GM21717 (cell line): ENCODE measurements at regions not wholly inside any gene's neighbourhood (a gene's known extent, or its start where the extent isn't known, plus 50 kb on each side); places are given as distances from the start of the nearest gene placed in this dataset.
A peak's percentile ranks its signal among the peaks of the same experiment; 100 is the strongest.

Experiments used
- ATAC-seq: cut with Tn5 transposase; IDR thresholded peaks from one replicate; pipeline ENCODE4 v1.9.1; 2021; ENCODE audit warnings: mild to moderate bottlenecking, moderate library complexity; ENCODE audit not compliant: unreplicated experiment

DNA sequence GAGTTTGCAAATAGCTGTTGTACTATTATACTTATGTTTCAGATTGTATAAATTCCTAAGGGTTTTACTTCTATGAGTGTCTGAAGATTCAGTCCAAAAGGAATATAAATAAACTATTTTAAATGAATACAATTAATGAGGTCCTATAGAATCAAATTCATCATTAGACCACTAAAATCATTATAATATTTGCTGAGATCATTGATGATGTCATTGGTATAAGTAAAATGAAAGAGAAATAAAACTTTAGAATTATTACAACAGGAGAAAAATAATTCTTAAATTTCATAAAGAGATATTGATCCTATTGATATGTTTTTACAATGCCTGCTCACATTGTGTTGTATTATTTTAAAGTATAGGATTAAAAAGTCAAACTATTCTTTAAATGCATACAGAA, 544.0 kb upstream of the ZWINT start:
- ATAC-seq = no peak

DNA sequence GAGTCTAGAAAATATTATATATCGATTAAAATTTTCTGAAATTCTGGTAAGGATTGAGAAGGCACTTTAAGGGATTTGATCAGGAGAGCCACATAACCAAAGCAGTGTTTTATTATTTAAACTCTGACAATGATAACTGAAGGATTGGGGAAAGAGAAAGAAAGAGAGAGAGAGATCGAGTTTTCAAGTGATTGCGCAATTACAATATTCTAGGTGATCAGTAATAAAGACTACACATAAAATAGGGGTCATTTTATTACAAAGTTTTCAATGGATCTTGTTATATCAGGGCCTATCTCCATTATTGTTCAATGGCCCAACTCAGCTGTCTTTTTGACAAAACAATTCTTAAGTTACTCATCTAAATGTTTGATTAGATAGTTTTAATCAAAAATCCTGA, 541.5 kb upstream of the ZWINT start:
- ATAC-seq = no peak

DNA sequence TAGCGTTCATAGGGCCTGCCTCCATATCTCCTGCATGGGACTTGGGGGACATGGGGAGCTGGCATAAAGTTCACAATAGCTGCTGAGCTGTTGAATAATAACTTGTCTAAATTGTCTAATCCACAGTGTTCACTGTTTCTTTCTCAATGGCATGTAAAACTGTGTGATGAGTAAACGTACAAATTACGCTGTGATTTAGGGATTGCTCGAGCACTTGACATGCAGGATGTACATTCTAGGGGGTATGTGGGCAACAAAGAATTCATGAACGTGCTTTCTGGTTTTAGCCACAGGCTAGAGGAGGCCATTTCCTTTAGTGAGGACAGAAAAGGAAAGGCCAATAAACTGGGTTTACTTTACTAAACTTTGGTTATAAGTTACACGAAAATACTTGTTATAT, 534.2 kb upstream of the ZWINT start:
- no peak for ATAC-seq

DNA sequence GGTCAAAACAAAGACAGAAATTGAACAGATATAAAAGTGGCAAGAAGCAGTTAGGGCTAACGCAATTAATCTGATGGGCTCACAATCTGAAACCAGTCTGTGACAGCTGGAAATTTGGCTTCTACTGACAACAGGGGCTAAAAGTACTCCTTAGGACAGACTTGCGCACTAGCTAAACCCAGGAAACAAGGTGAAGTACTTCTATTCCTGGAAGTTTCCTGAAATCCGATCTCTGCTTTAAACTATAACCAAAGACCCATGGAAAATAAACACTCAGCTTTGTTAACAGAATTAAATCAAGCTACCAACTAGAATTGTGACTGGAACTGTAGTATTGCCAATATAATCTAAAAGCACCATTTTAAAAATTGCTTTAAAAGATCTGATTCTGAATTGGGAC, 520.2 kb upstream of the ZWINT start:
- ATAC-seq = no peak

DNA sequence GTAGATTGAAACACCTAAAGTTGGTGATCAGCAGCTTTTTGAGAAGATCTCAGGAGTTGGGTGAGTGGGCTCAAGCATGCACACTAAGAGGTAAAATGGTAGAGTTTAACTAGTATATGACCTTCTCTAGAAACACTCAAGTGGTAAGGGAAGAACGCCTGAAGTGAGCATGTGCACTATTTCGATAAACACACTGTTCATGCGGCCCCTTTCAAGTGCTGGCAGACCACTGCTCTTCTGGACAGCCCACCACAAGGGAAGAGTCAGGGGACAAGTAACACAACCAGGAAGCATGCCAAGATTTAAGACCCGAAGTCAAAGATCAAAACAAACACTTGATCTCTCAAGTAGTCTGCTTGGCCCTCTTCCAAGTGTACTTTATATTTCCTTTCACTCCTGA, 519.5 kb upstream of the ZWINT start:
- no peak for ATAC-seq

- no peak for ATAC-seq
These were observed 513.9 kb upstream of the ZWINT start for GRCh38 chr10:56874950-56875349.

DNA sequence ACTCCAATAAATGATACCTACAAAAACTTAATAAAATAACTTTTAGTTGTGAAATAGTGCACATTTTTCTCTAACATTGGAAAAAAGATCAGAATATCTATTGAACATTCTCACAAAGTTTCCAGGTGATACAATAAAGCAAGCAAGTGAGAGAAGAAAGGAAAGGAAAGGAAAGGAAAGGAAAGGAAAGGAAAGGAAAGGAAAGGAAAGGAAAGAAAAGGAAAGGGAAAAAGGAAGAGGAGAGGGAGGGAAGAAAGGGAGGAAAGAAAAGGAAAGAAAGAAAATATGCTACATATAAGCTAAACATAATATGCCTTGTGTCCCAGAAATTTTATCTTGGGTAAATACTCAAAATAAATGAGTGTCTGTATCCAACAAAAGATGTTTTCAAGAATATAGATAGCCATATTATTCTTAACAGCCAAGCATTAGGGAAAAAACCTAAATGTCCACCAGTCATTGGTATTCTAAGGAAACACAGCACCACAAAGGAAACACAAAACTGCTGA, 510.2 kb upstream of the ZWINT start:
- ATAC-seq = no peak

- no peak for ATAC-seq
These were observed 506.2 kb upstream of the ZWINT start for GRCh38 chr10:56867236-56867635.

- ATAC-seq = no peak
These were observed 495.5 kb upstream of the ZWINT start for GRCh38 chr10:56856569-56856968.

DNA sequence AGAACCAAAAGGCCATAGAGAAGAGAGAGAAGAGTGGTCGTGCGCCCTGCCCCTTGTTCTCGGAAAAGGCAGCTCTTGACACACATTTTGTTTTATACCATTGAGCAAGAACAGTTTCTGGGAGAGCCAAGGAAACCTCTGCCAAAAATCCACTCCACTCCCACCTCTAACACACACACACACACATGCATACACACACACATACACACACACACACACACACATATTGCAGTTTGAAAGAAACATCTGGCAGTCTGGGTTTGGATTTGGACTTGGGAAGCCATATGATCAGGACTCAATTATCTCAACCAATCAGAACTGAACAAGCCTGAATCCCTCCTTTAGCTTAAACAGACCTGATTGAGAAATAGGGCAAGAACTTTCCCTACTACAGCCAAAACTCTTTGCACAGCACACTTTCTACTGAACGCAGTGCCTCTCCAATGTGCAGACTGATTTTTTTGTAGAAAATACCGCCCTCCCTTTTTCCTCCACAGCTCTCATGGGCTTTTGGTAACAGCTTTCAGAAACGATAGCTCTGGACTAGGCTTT, 484.0 kb upstream of the ZWINT start:
- no peak for ATAC-seq

DNA sequence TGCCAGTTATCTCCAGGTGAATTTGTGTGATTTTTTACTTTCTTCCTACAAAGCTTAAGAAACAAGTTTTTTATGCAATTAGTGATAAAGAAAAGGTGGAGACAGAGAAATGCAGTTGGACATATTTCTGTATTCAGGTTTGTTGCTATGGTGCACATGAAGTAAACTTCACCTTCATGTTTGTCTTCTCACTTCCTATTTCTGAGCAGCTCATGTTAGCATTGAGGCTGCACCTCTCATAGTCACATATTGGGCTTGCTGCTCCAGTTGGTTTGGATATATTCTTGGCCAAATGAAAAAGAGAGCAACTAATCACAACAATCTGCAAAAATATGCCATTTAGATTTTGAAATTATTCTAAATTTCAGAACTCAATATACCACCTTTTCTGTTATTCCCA, 475.6 kb upstream of the ZWINT start:
- ATAC-seq = no peak

- ATAC-seq = no peak
These were observed 470.6 kb upstream of the ZWINT start for GRCh38 chr10:56831681-56832080.

DNA sequence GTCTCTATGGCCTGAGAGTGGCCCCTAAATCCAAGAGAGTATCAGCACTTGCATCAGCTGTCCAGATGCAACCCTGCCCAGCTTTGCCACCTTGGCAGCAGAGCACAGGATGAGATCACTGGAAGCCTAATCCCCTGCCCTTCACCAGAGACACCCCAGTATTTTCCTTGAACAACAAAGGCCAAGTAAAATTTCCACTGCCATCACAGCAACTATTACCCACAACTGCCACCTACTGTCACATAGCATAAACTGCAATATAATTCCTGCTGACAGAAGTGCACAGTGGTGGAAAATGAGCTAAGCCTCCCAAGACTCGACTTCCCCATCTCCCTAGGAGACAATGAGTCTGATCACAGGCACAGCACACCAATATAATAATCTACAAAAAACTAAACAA, 462.8 kb upstream of the ZWINT start:
- peak; percentile 74 for ATAC-seq

- no peak for ATAC-seq
These were observed 444.0 kb upstream of the ZWINT start for GRCh38 chr10:56805022-56805421.

DNA sequence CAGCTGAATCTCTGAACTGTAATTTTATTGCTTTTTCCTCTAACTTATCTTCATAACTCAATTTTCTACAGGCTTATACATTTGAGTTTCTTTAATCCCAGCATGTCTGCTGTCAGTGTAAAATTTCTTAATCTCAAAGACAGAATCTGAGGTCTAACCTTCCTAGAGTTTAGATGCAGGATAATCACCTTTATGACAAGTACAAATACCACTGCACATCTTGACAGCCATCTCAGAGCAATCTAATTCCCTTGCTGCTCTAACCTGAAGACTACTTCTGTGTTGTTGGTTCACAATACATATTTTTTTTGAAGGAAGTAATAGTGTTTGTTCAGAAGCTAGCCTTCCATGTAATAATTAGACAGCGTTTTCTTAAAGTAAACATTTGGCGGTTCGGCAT, 424.2 kb upstream of the ZWINT start:
- ATAC-seq = no peak

DNA sequence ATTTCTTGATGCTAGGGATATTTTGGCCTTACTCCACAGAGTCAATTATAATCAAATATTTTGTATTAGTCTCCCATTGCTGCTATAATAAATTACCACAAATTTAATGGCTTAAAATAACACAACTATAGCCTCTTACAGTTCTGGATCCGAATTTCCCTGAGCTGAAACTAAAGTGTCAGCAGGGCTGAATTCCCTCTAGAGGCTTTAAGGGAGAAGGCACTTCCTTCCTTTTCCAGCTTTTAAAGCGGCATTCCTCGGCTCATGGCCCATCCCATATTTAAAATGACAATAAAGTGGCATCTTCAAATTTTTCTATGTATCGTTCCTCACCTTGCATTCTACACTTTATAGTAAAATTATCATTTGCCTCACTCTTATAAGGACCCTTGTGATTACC, 421.4 kb upstream of the ZWINT start:
- ATAC-seq = no peak

DNA sequence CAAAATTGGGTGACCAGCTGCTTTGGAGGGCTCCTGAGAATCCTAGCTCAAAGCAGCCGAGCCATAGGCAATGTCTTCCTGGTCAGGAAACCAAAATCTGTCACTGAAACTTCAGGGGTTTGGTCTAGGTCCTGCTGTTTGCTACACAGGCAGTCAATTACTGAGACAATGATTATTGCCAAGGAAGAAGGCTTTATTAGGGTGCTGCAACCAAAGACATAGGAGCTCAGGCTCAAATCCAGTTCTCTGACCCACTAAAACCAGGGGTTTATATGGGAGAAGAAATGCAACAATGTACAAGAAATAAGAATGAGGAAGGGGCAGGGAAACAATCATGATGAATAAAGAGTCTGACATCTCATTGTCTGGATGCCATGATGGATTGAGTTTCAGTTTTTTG, 410.3 kb upstream of the ZWINT start:
- ATAC-seq = no peak

- ATAC-seq = no peak
These were observed 402.0 kb upstream of the ZWINT start for GRCh38 chr10:56763090-56763489.

DNA sequence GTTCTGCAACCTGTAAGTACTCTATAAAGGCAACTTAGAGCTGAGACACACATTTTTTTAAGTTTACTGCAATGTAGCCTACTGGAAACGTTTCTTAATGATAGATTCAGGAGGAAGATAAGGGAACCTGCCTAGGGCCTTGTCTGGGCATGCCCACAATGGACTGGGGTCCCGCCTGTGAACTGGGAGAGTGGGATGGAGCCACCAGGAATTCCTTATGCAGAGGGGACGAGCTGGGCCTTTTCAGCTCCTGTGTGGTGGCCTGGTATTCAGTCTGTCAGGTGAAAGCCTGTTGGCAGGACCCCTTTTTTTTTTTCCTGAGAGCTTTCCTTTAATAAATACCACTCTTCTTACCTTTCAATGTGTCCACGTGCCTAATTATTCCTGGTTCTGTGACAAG, 384.4 kb upstream of the ZWINT start:
- no peak for ATAC-seq

DNA sequence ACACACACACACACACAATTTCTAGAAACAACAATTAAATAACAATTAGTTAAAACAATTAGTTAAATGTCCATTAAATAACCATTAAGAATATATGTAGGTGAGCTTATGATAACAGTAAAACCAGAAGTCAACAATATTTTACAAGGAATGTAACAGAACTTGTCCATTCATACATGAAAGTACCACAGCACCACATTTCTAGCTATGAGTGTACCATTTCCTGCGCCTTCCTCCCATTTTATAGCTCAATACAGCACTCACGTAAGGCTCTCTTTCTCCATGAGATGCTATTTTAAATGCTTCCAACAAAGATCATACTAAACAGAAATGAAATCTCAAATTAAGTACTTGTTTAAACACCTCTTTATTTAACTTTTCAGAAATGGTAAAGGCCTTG, 367.3 kb upstream of the ZWINT start:
- ATAC-seq = no peak

DNA sequence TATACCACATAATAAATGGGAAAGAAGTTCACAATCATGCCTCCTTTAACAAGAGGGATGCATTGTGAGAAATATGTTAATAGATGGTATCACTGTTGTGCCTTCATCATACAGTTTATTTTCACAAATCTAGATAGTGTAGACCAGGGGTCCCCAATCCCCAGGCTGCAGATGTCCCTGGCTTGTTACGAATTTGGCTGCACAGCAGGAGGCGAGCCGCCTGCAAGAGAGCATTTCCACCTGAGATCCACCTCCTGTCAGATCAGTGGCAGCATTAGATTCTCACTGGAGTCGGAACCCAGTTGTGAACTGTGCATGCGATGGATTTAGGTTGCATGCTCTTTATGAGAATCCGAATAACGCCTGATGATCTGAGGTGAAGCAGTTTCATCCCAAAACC, 361.9 kb upstream of the ZWINT start:
- ATAC-seq = no peak

DNA sequence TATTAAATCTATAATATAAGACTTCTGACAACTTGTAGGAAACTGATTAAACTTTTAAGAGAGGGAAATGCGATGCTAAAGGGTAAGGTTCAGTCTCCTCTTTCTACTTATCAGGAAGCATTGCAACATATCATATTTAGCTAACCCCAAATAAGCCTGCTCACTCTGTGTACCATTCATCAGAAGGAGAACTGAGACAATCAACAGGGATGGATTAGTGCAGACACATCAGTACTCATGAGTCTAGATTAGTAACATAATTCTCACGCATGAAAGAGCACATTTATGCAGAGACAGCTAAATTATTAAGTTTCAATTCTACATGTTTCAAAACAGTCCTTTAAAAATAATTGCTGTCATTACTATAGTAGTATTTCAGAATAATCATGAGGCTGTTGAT, 354.2 kb upstream of the ZWINT start:
- ATAC-seq = no peak

- ATAC-seq = no peak
These were observed 337.4 kb upstream of the ZWINT start for GRCh38 chr10:56698506-56698905.

GRCh38 chr10:56679578-56679977, 318.5 kb upstream of the ZWINT start:
- no peak for ATAC-seq
